GM20431 (cell line): ENCODE measurements at regions not wholly inside any gene's neighbourhood (a gene's known extent, or its start where the extent isn't known, plus 50 kb on each side); places are given as distances from the start of the nearest gene placed in this dataset.
"Not testable (repeated sequence)": the region's sequence is repeated elsewhere in the genome, so short reads cannot be mapped to it uniquely, and the experiment has no call there.

Experiments used
- in situ Hi-C: fragments of 300-500 bp; cut with MseI, MboI; formaldehyde crosslinking; loops from one replicate; pipeline ENCODE4 v1.15.0; 2020; ENCODE audit warnings: low sequenced_read_pairs; ENCODE audit not compliant: unreplicated experiment

GRCh38 chr10:36769741-36770140 lies 355.7 kb upstream of the ANKRD30A start:
- in situ Hi-C loops = not testable (repeated sequence)

GRCh38 chr10:36766940-36767339 lies 358.5 kb upstream of the ANKRD30A start:
- in situ Hi-C loops = no loop called here

GRCh38 chr10:36766415-36766810 lies 359.0 kb upstream of the ANKRD30A start:
- in situ Hi-C loops = no loop called here

- in situ Hi-C loops = no loop called here
These were observed 359.5 kb upstream of the ANKRD30A start for GRCh38 chr10:36765782-36766414.

GRCh38 chr10:36764823-36765222 lies 360.6 kb upstream of the ANKRD30A start:
- in situ Hi-C loops = no loop called here

GRCh38 chr10:36761121-36761520 lies 364.3 kb upstream of the ANKRD30A start:
- in situ Hi-C loops = no loop called here

GRCh38 chr10:36759141-36759805 lies 366.1 kb upstream of the ANKRD30A start:
- in situ Hi-C loops = no loop called here

GRCh38 chr10:36748128-36748871 lies 377.1 kb upstream of the ANKRD30A start:
- in situ Hi-C loops = no loop called here

- in situ Hi-C loops = no loop called here
These were observed 385.4 kb upstream of the ANKRD30A start for GRCh38 chr10:36739884-36740445.

GRCh38 chr10:36738738-36739431 lies 386.5 kb upstream of the ANKRD30A start:
- in situ Hi-C loops = no loop called here

GRCh38 chr10:36736311-36736710 lies 389.1 kb upstream of the ANKRD30A start:
- in situ Hi-C loops = no loop called here

GRCh38 chr10:36734590-36734989 lies 390.8 kb upstream of the ANKRD30A start:
- in situ Hi-C loops = not testable (repeated sequence)

GRCh38 chr10:36730316-36730715 lies 395.1 kb upstream of the ANKRD30A start:
- in situ Hi-C loops = no loop called here

GRCh38 chr10:36728626-36729025 lies 396.8 kb upstream of the ANKRD30A start:
- in situ Hi-C loops = no loop called here

- in situ Hi-C loops = no loop called here
These were observed 399.5 kb upstream of the ANKRD30A start for GRCh38 chr10:36725581-36726520.

GRCh38 chr10:36722777-36723176 lies 402.6 kb upstream of the ANKRD30A start:
- in situ Hi-C loops = no loop called here

- in situ Hi-C loops = no loop called here
These were observed 403.5 kb upstream of the ANKRD30A start for GRCh38 chr10:36721871-36722270.

- in situ Hi-C loops = no loop called here
These were observed 404.5 kb upstream of the ANKRD30A start for GRCh38 chr10:36720895-36721294.

GRCh38 chr10:36717118-36717517 lies 408.3 kb upstream of the ANKRD30A start:
- in situ Hi-C loops = no loop called here
